ENCODE measurements at regions not wholly inside any gene's neighbourhood (a gene's known extent, or its start where the extent isn't known, plus 50 kb on each side); places are given as distances from the start of the nearest gene placed in this dataset.

DNA sequence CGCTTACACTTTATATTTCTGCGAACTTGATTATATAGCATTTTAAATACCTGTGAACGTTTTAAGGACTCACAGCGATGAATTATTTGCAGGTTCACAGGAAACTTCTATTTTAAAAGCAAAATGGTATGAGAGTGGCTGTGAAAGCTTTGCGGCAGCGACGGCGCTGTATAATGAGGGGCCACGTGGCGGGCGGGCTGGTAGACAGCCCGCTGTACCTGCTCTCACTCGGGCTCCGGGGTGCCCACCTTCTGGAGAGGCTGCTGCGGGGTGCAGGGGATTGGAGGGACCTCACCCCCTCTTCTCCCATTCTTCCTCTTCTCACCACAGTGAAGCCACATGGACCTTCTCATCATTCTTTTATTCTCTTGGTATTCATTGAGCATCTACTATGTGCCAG is 164.2 kb upstream of the MYL2 start:
- TF ChIP-seq E2F4 (IDR thresholded peaks at IDR 0.05; ENCODE audit: low read depth, low read length) (no peak), ZNF274 (IDR thresholded peaks at IDR 0.05; ENCODE audit: insufficient read depth, insufficient read length) (no peak), CTCF (IDR thresholded peaks at IDR 0.05 in 2 of 3, conservative IDR thresholded peaks at IDR 0.05 in 1 of 3; ENCODE audit: control insufficient read depth in 2 of 3, extremely low read depth in 1 of 3, insufficient read depth in 1 of 3, low read depth in 3 of 3, low read length in 3 of 3) (no peak), MAX (IDR thresholded peaks at IDR 0.05; ENCODE audit: low read depth, low read length) (no peak), NRF1 (conservative IDR thresholded peaks at IDR 0.05; ENCODE audit: low read depth, low read length) (no peak), POLR2AphosphoS5 (IDR thresholded peaks at IDR 0.05; ENCODE audit: low read length) (no peak), NR2F1 (conservative IDR thresholded peaks at IDR 0.05) (no peak)
